Gastrocnemius medialis (tissue), 4 donors: ENCODE measurements at regions not wholly inside any gene's neighbourhood (a gene's known extent, or its start where the extent isn't known, plus 50 kb on each side); places are given as distances from the start of the nearest gene placed in this dataset.

ENCODE experiments used
- ATAC-seq, 2 donors: fragments of 150-250 bp; one replicate each; pipeline ENCODE4 v1.9.1; 2016
- DNase-seq, 2 donors: peaks; one replicate each; pipeline ENCODE4 v3.0.0-alpha.2; 2019
- H3K27ac ChIP-seq, 4 donors: fragments of 200-600 bp; sonication (generic); 1 replicate in 1 of 4; 2 replicates in 3 of 4; pipeline ENCODE4 v1.5.1; 2016 to 2018; ENCODE audit warnings: mild to moderate bottlenecking in 2 of 4, moderate library complexity in 1 of 4
- H3K27me3 ChIP-seq, 3 donors: fragments of 200-600 bp; sonication (generic) in 2 of 3; 1 replicate in 1 of 3; 2 replicates in 2 of 3; pipeline versions ENCODE4 v1.5.1 to v1.6.0; 2016 to 2019; ENCODE audit warnings: mild to moderate bottlenecking in 1 of 3, moderate library complexity in 1 of 3
- H3K36me3 ChIP-seq, 2 donors: fragments of 200-600 bp; sonication (generic) in 1 of 2; one replicate each; pipeline ENCODE4 v1.5.1; 2017 to 2018
- H3K4me1 ChIP-seq, 2 donors: fragments of 200-600 bp; sonication (generic) in 1 of 2; one replicate each; pipeline ENCODE4 v1.5.1; 2016 to 2017; ENCODE audit warnings: mild to moderate bottlenecking in 2 of 2
- H3K4me3 ChIP-seq, 4 donors: fragments of 200-600 bp; sonication (generic) in 3 of 4; 1 replicate in 1 of 4; 2 replicates in 3 of 4; pipeline ENCODE4 v1.5.1; 2016 to 2019; ENCODE audit warnings: mild to moderate bottlenecking in 2 of 4
- H3K9me3 ChIP-seq, 3 donors: fragments of 200-600 bp; sonication (generic) in 2 of 3; 1 replicate in 1 of 3; 2 replicates in 2 of 3; pipeline ENCODE4 v1.5.1; 2016 to 2019
- POLR2A ChIP-seq, 2 donors: fragments of 450-650 bp; IDR thresholded peaks; one replicate each; pipeline ENCODE4 v1.6.1; 2017; ENCODE audit warnings: antibody characterized with exemption in 2 of 2, mild to moderate bottlenecking in 2 of 2, moderate library complexity in 2 of 2
- in situ Hi-C, 4 donors: fragments of 200-750 bp; cut with MboI; loops; one replicate each; pipeline versions ENCODE4 v1.15.0 to v1.8.0; 2017; ENCODE audit warnings: low sequenced_read_pairs in 4 of 4
- intact Hi-C: fragments of 100-400 bp; cut with DNase I; formaldehyde crosslinking; loops from one replicate; pipeline ENCODE4 v1.15.1; 2023; ENCODE audit warnings: low total_unique reads
- TF ChIP-seq, protein P1 (sequence below), 5 experiments: fragments of 450-650 bp in 3 of 5; fragments of 200-600 bp in 2 of 5; sonication (generic) in 2 of 5; IDR thresholded peaks in 4 of 5; conservative IDR thresholded peaks in 1 of 5; 1 replicate in 4 of 5; 2 replicates in 1 of 5; pipeline ENCODE4 v1.5.1; 2016 to 2019; ENCODE audit warnings: antibody characterized with exemption in 5 of 5, mild to moderate bottlenecking in 3 of 5, moderate library complexity in 3 of 5

DNA sequence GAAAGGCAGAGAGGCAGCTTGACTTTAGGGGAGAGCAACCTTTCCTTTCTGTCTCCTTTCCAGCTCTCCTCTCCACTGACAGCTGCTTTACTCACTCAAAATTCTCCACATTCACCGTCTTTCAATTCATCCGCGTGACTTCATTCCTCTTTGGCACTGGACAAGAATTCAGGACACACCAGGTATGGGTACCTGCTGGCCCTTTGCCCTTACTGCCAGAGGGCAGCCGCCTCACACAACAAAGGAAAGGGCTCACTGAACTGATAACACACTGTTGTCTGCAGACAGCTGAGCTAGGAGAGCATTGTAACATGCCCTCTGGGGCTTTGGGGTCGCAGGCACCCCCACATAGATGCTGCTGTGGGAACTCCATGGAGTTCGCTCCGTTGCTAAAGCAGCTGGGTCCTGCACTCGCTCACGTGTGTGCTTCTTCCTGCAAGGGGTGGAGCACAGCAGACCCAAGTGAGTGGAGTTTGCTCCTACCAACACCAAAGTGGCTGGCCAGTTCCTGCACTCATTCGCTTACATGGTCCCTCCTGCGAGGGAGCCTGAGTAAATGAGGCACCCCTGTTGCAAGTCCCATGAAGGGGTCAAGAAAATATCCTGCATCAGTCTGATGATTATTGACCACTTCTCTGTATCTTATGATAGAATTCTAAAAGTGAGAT, 79.0 kb upstream of the SGO1 start:
- no peak for TF ChIP-seq POLR2A (IDR thresholded peaks at IDR 0.05)
- TF ChIP-seq, protein P1, sequence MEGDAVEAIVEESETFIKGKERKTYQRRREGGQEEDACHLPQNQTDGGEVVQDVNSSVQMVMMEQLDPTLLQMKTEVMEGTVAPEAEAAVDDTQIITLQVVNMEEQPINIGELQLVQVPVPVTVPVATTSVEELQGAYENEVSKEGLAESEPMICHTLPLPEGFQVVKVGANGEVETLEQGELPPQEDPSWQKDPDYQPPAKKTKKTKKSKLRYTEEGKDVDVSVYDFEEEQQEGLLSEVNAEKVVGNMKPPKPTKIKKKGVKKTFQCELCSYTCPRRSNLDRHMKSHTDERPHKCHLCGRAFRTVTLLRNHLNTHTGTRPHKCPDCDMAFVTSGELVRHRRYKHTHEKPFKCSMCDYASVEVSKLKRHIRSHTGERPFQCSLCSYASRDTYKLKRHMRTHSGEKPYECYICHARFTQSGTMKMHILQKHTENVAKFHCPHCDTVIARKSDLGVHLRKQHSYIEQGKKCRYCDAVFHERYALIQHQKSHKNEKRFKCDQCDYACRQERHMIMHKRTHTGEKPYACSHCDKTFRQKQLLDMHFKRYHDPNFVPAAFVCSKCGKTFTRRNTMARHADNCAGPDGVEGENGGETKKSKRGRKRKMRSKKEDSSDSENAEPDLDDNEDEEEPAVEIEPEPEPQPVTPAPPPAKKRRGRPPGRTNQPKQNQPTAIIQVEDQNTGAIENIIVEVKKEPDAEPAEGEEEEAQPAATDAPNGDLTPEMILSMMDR (IDR thresholded peaks at IDR 0.05 in 4 of 5, conservative IDR thresholded peaks at IDR 0.05 in 1 of 5): no peak

DNA sequence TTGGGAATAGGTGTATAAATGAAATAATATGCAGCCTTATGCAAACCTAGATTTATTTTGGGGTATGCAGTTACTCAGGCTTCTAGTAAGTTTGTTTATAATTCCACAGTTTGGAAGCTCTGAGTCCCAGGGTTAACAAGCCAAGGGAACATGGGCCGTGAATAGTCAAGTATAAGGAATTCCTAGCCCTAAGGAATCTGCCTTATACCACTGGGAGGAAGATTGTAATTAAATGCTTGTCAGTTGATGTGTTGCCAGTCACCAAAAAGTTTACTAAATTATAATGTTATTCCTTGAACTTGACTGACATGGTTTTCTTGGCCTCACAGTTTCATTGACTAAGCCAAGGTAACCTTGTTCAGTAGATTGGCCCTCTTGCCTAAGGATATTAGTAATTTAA, 72.4 kb upstream of the SGO1 start:
- Histone ChIP-seq H3K4me3 (no peak overlapping the region), H3K9me3 (no peaks in the 10 kb centered on the region), H3K27me3 (no peaks in the 10 kb centered on the region), H3K4me1 (no peaks in the 10 kb centered on the region), H3K36me3 (no peaks in the 10 kb centered on the region), H3K27ac (no peak overlapping the region)
- intact Hi-C loops: no loop called here
- TF ChIP-seq POLR2A (IDR thresholded peaks at IDR 0.05): no peak
- TF ChIP-seq, protein P1 (IDR thresholded peaks at IDR 0.05 in 4 of 5, conservative IDR thresholded peaks at IDR 0.05 in 1 of 5): no peak
- ATAC-seq: no peak
- in situ Hi-C loops: no loop called here
- no peak for DNase-seq

More for the DNA sequence above, 79.0 kb upstream of the SGO1 start:
- no peaks in the 10 kb centered on the region for H3K4me1 ChIP-seq
- H3K9me3 ChIP-seq: no peaks in the 10 kb centered on the region
- H3K27me3 ChIP-seq: no peaks in the 10 kb centered on the region
- H3K4me3 ChIP-seq: no peak overlapping the region
- H3K27ac ChIP-seq: no peak overlapping the region
- ATAC-seq (no peak), DNase-seq (no peak)
- H3K36me3 ChIP-seq: no peaks in the 10 kb centered on the region
- intact Hi-C loops: no loop called here
- in situ Hi-C loops: no loop called here

DNA sequence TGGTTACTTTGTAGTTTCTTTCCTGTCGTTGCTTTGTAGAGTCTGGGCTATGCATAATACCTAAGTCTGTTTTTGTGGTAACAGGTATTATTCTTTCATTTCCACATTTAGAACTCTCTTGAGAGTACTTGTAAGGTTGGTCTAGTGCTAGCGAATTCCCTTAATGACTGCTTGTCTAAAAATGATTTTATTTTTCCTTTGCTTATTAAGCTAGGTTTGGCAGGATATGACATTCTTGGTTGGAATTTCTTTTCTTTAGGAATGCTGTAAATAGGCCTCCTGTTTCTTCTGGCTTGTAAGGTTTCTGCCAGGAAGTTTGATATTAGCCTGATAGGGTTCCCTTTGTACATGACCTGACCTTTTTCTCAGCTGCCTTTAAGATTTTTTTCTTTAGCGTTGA, 70.1 kb upstream of the SGO1 start:
- H3K4me3 ChIP-seq: no peak overlapping the region
- TF ChIP-seq, protein P1 (IDR thresholded peaks at IDR 0.05 in 4 of 5, conservative IDR thresholded peaks at IDR 0.05 in 1 of 5): no peak
- TF ChIP-seq POLR2A (IDR thresholded peaks at IDR 0.05): no peak
- intact Hi-C loops: no loop called here
- DNase-seq: no peak
- H3K27me3 ChIP-seq: no peaks in the 10 kb centered on the region
- peak in 1 of 2 donors; percentile 56 for ATAC-seq
- in situ Hi-C loops: no loop called here
- no peaks in the 10 kb centered on the region for H3K4me1 ChIP-seq
- H3K9me3 ChIP-seq: no peaks in the 10 kb centered on the region
- peak overlapping the region in 2 of 4 donors; percentile 3 to 27 for H3K27ac ChIP-seq
- H3K36me3 ChIP-seq: no peaks in the 10 kb centered on the region

DNA sequence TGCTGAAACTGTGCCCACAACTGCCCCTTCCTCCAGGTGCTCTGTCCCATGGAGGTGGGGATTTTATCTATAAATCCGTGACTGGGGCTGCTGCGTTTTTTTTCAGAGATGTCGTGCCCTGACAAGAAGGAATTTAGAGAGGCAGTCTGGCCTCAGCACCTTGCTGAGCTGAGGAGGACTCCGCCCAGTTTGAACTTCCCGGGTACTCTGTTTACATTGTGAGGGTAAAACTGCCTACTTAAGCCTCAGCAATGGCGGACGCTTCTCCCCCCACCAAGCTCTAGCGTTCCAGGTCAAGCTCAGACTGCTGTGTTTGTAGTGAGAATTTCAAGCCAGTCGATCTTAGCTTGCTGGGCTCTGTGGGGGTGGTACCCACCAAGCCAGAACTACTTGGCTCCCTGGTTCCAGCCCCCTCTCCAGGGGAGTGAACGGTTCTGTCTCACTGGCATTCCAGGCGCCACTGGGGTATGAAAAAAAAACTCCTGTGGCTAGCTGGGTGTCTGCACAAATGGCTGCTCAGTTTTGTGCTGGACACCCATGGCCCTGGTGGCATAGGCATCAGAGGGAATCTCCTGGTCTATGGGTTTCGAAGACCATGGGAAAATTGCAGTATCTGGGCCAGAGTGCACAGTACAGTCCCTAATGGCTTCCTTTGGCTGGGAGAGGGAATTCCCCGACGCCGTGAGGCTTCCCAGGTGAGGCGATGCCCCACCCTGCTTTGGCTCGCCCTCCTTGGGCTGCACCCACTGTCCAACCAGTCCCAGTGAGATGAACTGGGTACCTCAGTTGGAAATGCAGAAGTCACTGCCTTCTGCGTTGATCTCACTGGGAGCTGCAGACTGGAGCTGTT, 68.5 kb upstream of the SGO1 start:
- ATAC-seq (no peak), DNase-seq (no peak)
- intact Hi-C loops (no loop called here), in situ Hi-C loops (no loop called here)
- no peak overlapping the region for H3K27ac ChIP-seq
- no peaks in the 10 kb centered on the region for H3K9me3 ChIP-seq
- H3K4me1 ChIP-seq: no peaks in the 10 kb centered on the region
- H3K4me3 ChIP-seq: no peak overlapping the region
- TF ChIP-seq, protein P1 (IDR thresholded peaks at IDR 0.05 in 4 of 5, conservative IDR thresholded peaks at IDR 0.05 in 1 of 5): no peak
- no peak for TF ChIP-seq POLR2A (IDR thresholded peaks at IDR 0.05)
- no peaks in the 10 kb centered on the region for H3K36me3 ChIP-seq
- H3K27me3 ChIP-seq: no peaks in the 10 kb centered on the region
